NCI-H82 treated with DMSO at 0.1 percent for 48 hours (cell line): ENCODE measurements at regions not wholly inside any gene's neighbourhood (a gene's known extent, or its start where the extent isn't known, plus 50 kb on each side); places are given as distances from the start of the nearest gene placed in this dataset.
"Not testable (repeated sequence)": the region's sequence is repeated elsewhere in the genome, so short reads cannot be mapped to it uniquely, and the experiment has no call there.

ENCODE experiments used
- DNase-seq: peaks from one replicate; lab custom pipeline; 2025; ENCODE audit not compliant: unreplicated experiment; lab: John Stamatoyannopoulos, UW

GRCh38 chr5:19141937-19142524 is 846.0 kb downstream of the CDH18 start:
- DNase-seq: not testable (repeated sequence)

GRCh38 chr5:19142713-19143414 is 845.1 kb downstream of the CDH18 start:
- not testable (repeated sequence) for DNase-seq

GRCh38 chr5:19143935-19144334 is 844.1 kb downstream of the CDH18 start:
- DNase-seq: no peak

GRCh38 chr5:19169426-19169825 is 818.6 kb downstream of the CDH18 start:
- DNase-seq: no peak

GRCh38 chr5:19172926-19173470 is 815.0 kb downstream of the CDH18 start:
- DNase-seq: no peak

- peak; percentile 83 for DNase-seq
Measured at GRCh38 chr5:19175776-19176570, 812.0 kb downstream of the CDH18 start.

GRCh38 chr5:19179571-19179970 is 808.4 kb downstream of the CDH18 start:
- no peak for DNase-seq

- no peak for DNase-seq
Measured at GRCh38 chr5:19189176-19189575, 798.8 kb downstream of the CDH18 start.

- DNase-seq: no peak
Measured at GRCh38 chr5:19193631-19194030, 794.4 kb downstream of the CDH18 start.

- no peak for DNase-seq
Measured at GRCh38 chr5:19196631-19197030, 791.4 kb downstream of the CDH18 start.

GRCh38 chr5:19200251-19200650 is 787.7 kb downstream of the CDH18 start:
- DNase-seq: no peak

GRCh38 chr5:19208397-19208796 is 779.6 kb downstream of the CDH18 start:
- DNase-seq: no peak

- DNase-seq: no peak
Measured at GRCh38 chr5:19210886-19211285, 777.1 kb downstream of the CDH18 start.

- DNase-seq: no peak
Measured at GRCh38 chr5:19229179-19229835, 758.7 kb downstream of the CDH18 start.

- DNase-seq: no peak
Measured at GRCh38 chr5:19233573-19233972, 754.4 kb downstream of the CDH18 start.

- DNase-seq: no peak
Measured at GRCh38 chr5:19235101-19235584, 752.9 kb downstream of the CDH18 start.

- DNase-seq: no peak
Measured at GRCh38 chr5:19240170-19240569, 747.8 kb downstream of the CDH18 start.

- no peak for DNase-seq
Measured at GRCh38 chr5:19241690-19242089, 746.3 kb downstream of the CDH18 start.

- DNase-seq: not testable (repeated sequence)
Measured at GRCh38 chr5:19246191-19246590, 741.8 kb downstream of the CDH18 start.

GRCh38 chr5:19247302-19247701 is 740.7 kb downstream of the CDH18 start:
- DNase-seq: no peak

GRCh38 chr5:19256036-19256435 is 732.0 kb downstream of the CDH18 start:
- no peak for DNase-seq
